K562 (cell line): ENCODE measurements at regions not wholly inside any gene's neighbourhood (a gene's known extent, or its start where the extent isn't known, plus 50 kb on each side); places are given as distances from the start of the nearest gene placed in this dataset.

Experiments used
- ARID1B ChIP-seq: fragments of 450-650 bp; IDR thresholded peaks from 2 replicates; pipeline ENCODE4 v1.6.1; 2016; ENCODE audit warnings: antibody characterized with exemption, mild to moderate bottlenecking, inconsistent platforms
- BHLHE40 ChIP-seq: IDR thresholded peaks from 2 replicates; pipeline ENCODE4 v1.6.1; 2011; ENCODE audit warnings: low read length, improper control_type of control experiment
- CREB1 ChIP-seq, 2 experiments: sonication (generic) in 1 of 2; formaldehyde crosslinking in 1 of 2; IDR thresholded peaks; 2 replicates each; pipeline versions ENCODE4 v1.6.1 to v1.8.0; 2012 to 2022; ENCODE audit warnings: inconsistent platforms in 1 of 2, mild to moderate bottlenecking in 1 of 2, missing genetic modification reagents in 1 of 2, moderate library complexity in 1 of 2
- CREM ChIP-seq: IDR thresholded peaks from 2 replicates; pipeline ENCODE4 v1.6.1; 2014; ENCODE audit warnings: antibody characterized with exemption, low read depth
- CXXC5 ChIP-seq: fragments of 250-450 bp; sonication (Bioruptor Pico); IDR thresholded peaks from 2 replicates; pipeline ENCODE4 v1.8.0; 2022; ENCODE audit warnings: inconsistent platforms, mild to moderate bottlenecking, moderate library complexity
- DMBX1 ChIP-seq: fragments of 250-450 bp; sonication (Bioruptor Pico); IDR thresholded peaks from 2 replicates; pipeline ENCODE4 v1.8.0; 2022; ENCODE audit warnings: inconsistent platforms, mild to moderate bottlenecking, moderate library complexity, borderline replicate concordance
- ELF2 ChIP-seq: fragments of 250-450 bp; sonication (Bioruptor Pico); IDR thresholded peaks from 2 replicates; pipeline ENCODE4 v1.5.0; 2021; ENCODE audit warnings: mild to moderate bottlenecking
- EP300 ChIP-seq: IDR thresholded peaks from 2 replicates; pipeline ENCODE4 v1.6.1; 2012; ENCODE audit warnings: low read length, improper control_type of control experiment
- ETV5 ChIP-seq: sonication (generic); formaldehyde crosslinking; IDR thresholded peaks from 2 replicates; pipeline ENCODE4 v1.4.0; 2020; ENCODE audit warnings: low read depth, mild to moderate bottlenecking, missing genetic modification reagents
- FOSL1 ChIP-seq: fragments of 200-800 bp; sonication (Bioruptor generic); conservative IDR thresholded peaks from 2 replicates; pipeline ENCODE4 v1.6.1; 2016; ENCODE audit warnings: missing genetic modification characterization, missing compliant biosample characterization
- GTF2E2 ChIP-seq: fragments of 200-800 bp; sonication (Bioruptor generic); IDR thresholded peaks from 2 replicates; pipeline ENCODE4 v1.6.1; 2016; ENCODE audit warnings: missing genetic modification characterization, missing compliant biosample characterization
- HCFC1 ChIP-seq: IDR thresholded peaks from 2 replicates; pipeline ENCODE4 v1.6.1; 2012; ENCODE audit warnings: low read depth, low read length, improper control_type of control experiment
- HDAC2 ChIP-seq: fragments of 450-650 bp; IDR thresholded peaks from 2 replicates; pipeline ENCODE4 v1.6.1; 2016; ENCODE audit warnings: mild to moderate bottlenecking
- HDGF ChIP-seq: fragments of 450-650 bp; IDR thresholded peaks from 2 replicates; pipeline ENCODE4 v1.6.1; 2016
- HMBOX1 ChIP-seq: sonication (generic); IDR thresholded peaks from 2 replicates; pipeline ENCODE4 v1.6.1; 2016
- KLF6 ChIP-seq: fragments of 250-450 bp; sonication (Bioruptor Pico); IDR thresholded peaks from 2 replicates; pipeline ENCODE4 v1.4.0; 2020; ENCODE audit warnings: mild to moderate bottlenecking, moderate library complexity, borderline replicate concordance
- LARP7 ChIP-seq: fragments of 450-650 bp; IDR thresholded peaks from 2 replicates; pipeline ENCODE4 v1.6.1; 2016
- NR2C1 ChIP-seq, 2 experiments: fragments of 450-650 bp; IDR thresholded peaks; 2 replicates each; pipeline ENCODE4 v1.6.1; 2017; ENCODE audit warnings: mild to moderate bottlenecking in 2 of 2, antibody characterized with exemption in 1 of 2, inconsistent platforms in 1 of 2, missing compliant biosample characterization in 1 of 2, missing genetic modification characterization in 1 of 2
- NR2C2 ChIP-seq, 2 experiments: fragments of 200-800 bp in 1 of 2; sonication (Bioruptor generic) in 1 of 2; sonication (generic) in 1 of 2; formaldehyde crosslinking in 1 of 2; IDR thresholded peaks; 2 replicates each; pipeline versions ENCODE4 v1.6.1 to v1.8.0; 2016 to 2022; ENCODE audit warnings: mild to moderate bottlenecking in 1 of 2, missing compliant biosample characterization in 1 of 2, missing genetic modification characterization in 1 of 2, missing genetic modification reagents in 1 of 2
- PHF8 ChIP-seq: fragments of 200-600 bp; sonication (generic); IDR thresholded peaks from 2 replicates; pipeline ENCODE4 v1.6.1; 2012; ENCODE audit warnings: mixed run types, mild to moderate bottlenecking, inconsistent platforms, low read length, moderate library complexity, borderline replicate concordance
- PTTG1 ChIP-seq: fragments of 450-650 bp; IDR thresholded peaks from 2 replicates; pipeline ENCODE4 v1.6.1; 2016; ENCODE audit warnings: low read depth, mild to moderate bottlenecking, missing genetic modification characterization, missing compliant biosample characterization
- SIN3A ChIP-seq, 2 experiments: fragments of 150-350 bp in 1 of 2; IDR thresholded peaks; 2 replicates each; pipeline ENCODE4 v1.6.1; 2011 to 2016; ENCODE audit warnings: borderline replicate concordance in 2 of 2, low read depth in 2 of 2, low read length in 2 of 2, mild to moderate bottlenecking in 2 of 2, moderate library complexity in 2 of 2; ENCODE audit not compliant: control insufficient read depth in 1 of 2
- SMARCA4 ChIP-seq: fragments of 450-650 bp; IDR thresholded peaks from 2 replicates; pipeline ENCODE4 v1.6.1; 2016
- SMARCA5 ChIP-seq: fragments of 450-650 bp; IDR thresholded peaks from 2 replicates; pipeline ENCODE4 v1.6.1; 2016
- SPI1 ChIP-seq: IDR thresholded peaks from 2 replicates; pipeline ENCODE4 v1.6.1; 2011; ENCODE audit warnings: low read depth, low read length, control low read depth, borderline replicate concordance
- SRF ChIP-seq, 2 experiments: fragments of 250-450, 450-650 bp in 1 of 2; sonication (Bioruptor Pico) in 1 of 2; sonication (generic) in 1 of 2; formaldehyde crosslinking; IDR thresholded peaks; 2 replicates each; pipeline versions ENCODE4 v1.5.0 to v1.5.1; 2020 to 2022; ENCODE audit warnings: mild to moderate bottlenecking in 1 of 2, missing genetic modification reagents in 1 of 2
- SRSF3 ChIP-seq: fragments of 200-400 bp; formaldehyde crosslinking; IDR thresholded peaks from 2 replicates; pipeline ENCODE4 v1.6.1; 2016; ENCODE audit warnings: mild to moderate bottlenecking, low read length, moderate library complexity; ENCODE audit not compliant: insufficient read depth
- TARDBP ChIP-seq: fragments of 450-650 bp; IDR thresholded peaks from 2 replicates; pipeline ENCODE4 v1.6.1; 2016
- TCF3 ChIP-seq: sonication (generic); formaldehyde crosslinking; IDR thresholded peaks from 2 replicates; pipeline ENCODE4 v1.4.0; 2020; ENCODE audit warnings: mild to moderate bottlenecking, missing genetic modification reagents
- TCF7L2 ChIP-seq: fragments of 150-350 bp; IDR thresholded peaks from 2 replicates; pipeline ENCODE4 v1.6.1; 2016; ENCODE audit warnings: low read depth, mild to moderate bottlenecking, low read length, moderate library complexity
- ZNF134 ChIP-seq: fragments of 250-450 bp; sonication (Bioruptor Pico); conservative IDR thresholded peaks from 2 replicates; pipeline ENCODE4 v1.4.0; 2020
- ZNF589 ChIP-seq: fragments of 200-800 bp; sonication (Bioruptor generic); IDR thresholded peaks from 2 replicates; pipeline ENCODE4 v1.6.1; 2016; ENCODE audit warnings: low read depth, missing genetic modification characterization, missing compliant biosample characterization

DNA sequence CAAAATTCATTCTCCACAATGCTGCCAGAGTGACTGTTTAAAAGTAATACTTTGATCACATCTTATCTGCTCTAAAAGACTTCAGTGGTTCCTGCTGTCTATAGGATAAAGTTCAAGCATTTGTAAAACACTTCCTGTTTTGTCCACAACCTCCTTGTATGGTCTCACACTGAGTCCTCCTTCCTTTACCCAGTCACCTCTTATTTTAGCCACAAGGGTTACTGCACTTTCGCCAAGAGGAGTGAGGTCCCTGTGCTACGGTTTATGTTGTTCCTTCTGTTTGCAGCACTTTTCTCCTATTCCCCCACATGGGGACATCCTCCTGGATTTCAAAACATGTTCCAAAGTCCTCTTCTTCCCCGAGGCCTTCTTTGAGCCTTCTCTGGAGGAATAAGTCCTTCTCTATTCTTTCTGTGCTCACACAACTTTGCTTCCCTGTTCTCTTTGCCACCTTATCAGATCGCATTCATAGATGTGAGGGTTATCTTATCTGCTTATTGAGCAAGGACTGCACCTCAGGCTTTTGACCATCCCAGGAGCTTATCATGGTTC lies 112.2 kb upstream of the NABP1 start (continued):
- TF ChIP-seq NR2C2 (CRISPR knock-in tag; IDR thresholded peaks at IDR 0.05), result no peak
- TF ChIP-seq NR2C2 (tag; IDR thresholded peaks at IDR 0.05), result peak; percentile 55; the same call in 1 of the 2 replicates
- no peak for TF ChIP-seq BHLHE40
- peak; percentile 67 to 86; a peak in 3 of 4 replicates for TF ChIP-seq SRF (CRISPR knock-in tag; IDR thresholded peaks at IDR 0.05)
- peak; percentile 75; the same call in 1 of the 2 replicates for TF ChIP-seq HMBOX1
- no peak for TF ChIP-seq SRSF3
- no peak for TF ChIP-seq SIN3A (IDR thresholded peaks at IDR 0.05; ENCODE audit: borderline replicate concordance in 2 of 2, control insufficient read depth in 1 of 2, low read depth in 2 of 2, low read length in 2 of 2)
- peak; percentile 3; the same call in 1 of the 2 replicates for TF ChIP-seq GTF2E2 (tag)
- no peak for TF ChIP-seq ZNF589 (CRISPR knock-in tag)
- peak; percentile 59 for TF ChIP-seq EP300
- no peak for TF ChIP-seq SMARCA5
- TF ChIP-seq LARP7, result no peak
- 0 out of 2 replicates have a peak, but pooled peaks have one; percentile 21 for TF ChIP-seq ETV5 (CRISPR knock-in tag)
- TF ChIP-seq CREM, result no peak
- peak; percentile 54; the same call in 1 of the 2 replicates for TF ChIP-seq ZNF134
- no peak; the same call in 1 of the 2 replicates for TF ChIP-seq PHF8
- peak; percentile 28; the same call in 1 of the 2 replicates for TF ChIP-seq NR2C1 (IDR thresholded peaks at IDR 0.05)
- TF ChIP-seq NR2C1 (tag; IDR thresholded peaks at IDR 0.05), result peak; percentile 53; the same call in 1 of the 2 replicates
- peak; percentile 26; the same call in 1 of the 2 replicates for TF ChIP-seq DMBX1 (CRISPR knock-in tag)
- TF ChIP-seq CXXC5 (CRISPR knock-in tag), result 0 out of 2 replicates have a peak, but pooled peaks have one; percentile 19
- no peak for TF ChIP-seq TCF7L2
- TF ChIP-seq CREB1 (IDR thresholded peaks at IDR 0.05), result no peak
- no peak for TF ChIP-seq CREB1 (CRISPR knock-in tag; IDR thresholded peaks at IDR 0.05)
- TF ChIP-seq SPI1, result peak; percentile 92
- no peak for TF ChIP-seq PTTG1 (tag)
- peak; percentile 58 for TF ChIP-seq ARID1B
- TF ChIP-seq HCFC1, result no peak
- no peak for TF ChIP-seq HDAC2
- TF ChIP-seq SMARCA4, result peak; percentile 48; the same call in 1 of the 2 replicates
- peak; percentile 60 for TF ChIP-seq TCF3 (CRISPR knock-in tag)
- no peak for TF ChIP-seq HDGF
- 0 out of 2 replicates have a peak, but pooled peaks have one; percentile 39 for TF ChIP-seq FOSL1
- TF ChIP-seq KLF6 (CRISPR knock-in tag), result no peak
- 0 out of 2 replicates have a peak, but pooled peaks have one; percentile 24 for TF ChIP-seq ELF2 (CRISPR knock-in tag)
- no peak for TF ChIP-seq TARDBP
